ENCODE measurements at regions not wholly inside any gene's neighbourhood (a gene's known extent, or its start where the extent isn't known, plus 50 kb on each side); places are given as distances from the start of the nearest gene placed in this dataset.

- Histone ChIP-seq H3K36me3 (no peaks in the 10 kb centered on the region), H3K4me3 (no peak overlapping the region), H3K27me3 (no peaks in the 10 kb centered on the region), H3K4me1 (peaks cover 0 to 16% (median 0%) of the 10 kb centered on the region in 4 donors), H3K9me3 (no peaks in the 10 kb centered on the region), H3K27ac (no peak overlapping the region)
- intact Hi-C loops (cut with DNase I; ENCODE audit: low total_unique reads): no loop called here
- TF ChIP-seq CTCF (IDR thresholded peaks at IDR 0.05): no peak
- no peak for DNase-seq
Observed at GRCh38 chr6:82419132-82419581, 55.5 kb downstream of the TPBG start.

GRCh38 chr6:82419859-82420258 lies 56.2 kb downstream of the TPBG start:
- no peak overlapping the region for H3K27ac ChIP-seq
- no peak for DNase-seq
- H3K4me3 ChIP-seq: no peak overlapping the region
- H3K36me3 ChIP-seq: no peaks in the 10 kb centered on the region
- intact Hi-C loops (cut with DNase I; ENCODE audit: low total_unique reads): no loop called here
- H3K27me3 ChIP-seq: no peaks in the 10 kb centered on the region
- no peak for TF ChIP-seq CTCF (IDR thresholded peaks at IDR 0.05)
- no peaks in the 10 kb centered on the region for H3K9me3 ChIP-seq
- H3K4me1 ChIP-seq: peaks cover 0 to 16% (median 0%) of the 10 kb centered on the region in 4 donors

GRCh38 chr6:82430611-82431010 lies 67.0 kb downstream of the TPBG start:
- Histone ChIP-seq H3K4me3 (no peak overlapping the region), H3K9me3 (no peaks in the 10 kb centered on the region), H3K27ac (no peak overlapping the region), H3K27me3 (no peaks in the 10 kb centered on the region), H3K4me1 (no peaks in the 10 kb centered on the region), H3K36me3 (no peaks in the 10 kb centered on the region)
- intact Hi-C loops (cut with DNase I; ENCODE audit: low total_unique reads): no loop called here
- TF ChIP-seq CTCF (IDR thresholded peaks at IDR 0.05): no peak
- no peak for DNase-seq

- H3K4me3 ChIP-seq: no peak overlapping the region
- no peaks in the 10 kb centered on the region for H3K9me3 ChIP-seq
- no peaks in the 10 kb centered on the region for H3K36me3 ChIP-seq
- no peak for DNase-seq
- TF ChIP-seq CTCF (IDR thresholded peaks at IDR 0.05): no peak
- H3K27ac ChIP-seq: no peak overlapping the region
- intact Hi-C loops (cut with DNase I; ENCODE audit: low total_unique reads): no loop called here
- H3K4me1 ChIP-seq: no peaks in the 10 kb centered on the region
- no peaks in the 10 kb centered on the region for H3K27me3 ChIP-seq
Observed at GRCh38 chr6:82436740-82437139, 73.1 kb downstream of the TPBG start.

- H3K27me3 ChIP-seq: no peaks in the 10 kb centered on the region
- H3K9me3 ChIP-seq: no peaks in the 10 kb centered on the region
- H3K4me3 ChIP-seq: no peak overlapping the region
- no peaks in the 10 kb centered on the region for H3K4me1 ChIP-seq
- no peak overlapping the region for H3K27ac ChIP-seq
- TF ChIP-seq CTCF (IDR thresholded peaks at IDR 0.05): no peak
- intact Hi-C loops (cut with DNase I; ENCODE audit: low total_unique reads): no loop called here
- DNase-seq: no peak
- no peaks in the 10 kb centered on the region for H3K36me3 ChIP-seq
Observed at GRCh38 chr6:82437701-82438100, 74.1 kb downstream of the TPBG start.

Measured in tibial artery (tissue), 4 donors.